ENCODE measurements at regions not wholly inside any gene's neighbourhood (a gene's known extent, or its start where the extent isn't known, plus 50 kb on each side); places are given as distances from the start of the nearest gene placed in this dataset.

- no peak for TF ChIP-seq CTCF (IDR thresholded peaks at IDR 0.05)
- TF ChIP-seq POLR2A (IDR thresholded peaks at IDR 0.05), result no peak
Measured at GRCh38 chr11:128365044-128365443, 222.3 kb downstream of the ETS1 start.

Measured in uterus (tissue), 2 donors.